Tibial nerve (tissue), 4 donors: ENCODE measurements at regions not wholly inside any gene's neighbourhood (a gene's known extent, or its start where the extent isn't known, plus 50 kb on each side); places are given as distances from the start of the nearest gene placed in this dataset.

ENCODE experiments used
- EP300 ChIP-seq, 2 donors: sonication (generic); formaldehyde crosslinking; IDR thresholded peaks; one replicate each; pipeline ENCODE4 v1.6.1; 2017; ENCODE audit warnings: antibody characterized with exemption in 2 of 2, mild to moderate bottlenecking in 1 of 2
- POLR2A ChIP-seq, 2 donors: fragments of 450-650 bp; IDR thresholded peaks; one replicate each; pipeline ENCODE4 v1.6.1; 2017; ENCODE audit warnings: antibody characterized with exemption in 2 of 2, mild to moderate bottlenecking in 2 of 2, moderate library complexity in 2 of 2
- TF ChIP-seq, protein P1 (sequence below), 5 experiments: fragments of 200-600 bp in 3 of 5; fragments of 450-650 bp in 2 of 5; sonication (generic) in 3 of 5; IDR thresholded peaks; one replicate each; pipeline ENCODE4 v1.5.1; 2016 to 2019; ENCODE audit warnings: antibody characterized with exemption in 5 of 5, mild to moderate bottlenecking in 3 of 5, moderate library complexity in 2 of 5

DNA sequence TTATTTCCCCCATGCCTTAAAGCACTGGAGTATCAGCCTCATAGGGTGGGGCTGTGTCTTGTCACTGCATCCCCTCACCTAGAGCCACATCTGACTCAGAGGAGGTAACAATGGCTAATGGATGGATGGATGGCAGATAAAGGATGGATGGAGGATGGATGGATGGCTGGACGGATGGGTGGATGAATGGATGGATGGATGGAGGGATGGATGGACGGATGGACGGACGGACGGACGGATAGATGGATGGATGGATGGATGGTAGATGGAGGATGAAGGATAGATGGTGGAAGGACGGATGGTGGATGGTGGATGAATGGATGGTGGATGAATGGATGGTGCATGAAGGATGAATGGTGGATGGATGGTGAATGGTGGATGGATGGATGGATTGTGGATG is 77.2 kb downstream of the PDGFA start:
- TF ChIP-seq POLR2A (IDR thresholded peaks at IDR 0.05) (no peak), EP300 (IDR thresholded peaks at IDR 0.05) (no peak)
- TF ChIP-seq, protein P1, sequence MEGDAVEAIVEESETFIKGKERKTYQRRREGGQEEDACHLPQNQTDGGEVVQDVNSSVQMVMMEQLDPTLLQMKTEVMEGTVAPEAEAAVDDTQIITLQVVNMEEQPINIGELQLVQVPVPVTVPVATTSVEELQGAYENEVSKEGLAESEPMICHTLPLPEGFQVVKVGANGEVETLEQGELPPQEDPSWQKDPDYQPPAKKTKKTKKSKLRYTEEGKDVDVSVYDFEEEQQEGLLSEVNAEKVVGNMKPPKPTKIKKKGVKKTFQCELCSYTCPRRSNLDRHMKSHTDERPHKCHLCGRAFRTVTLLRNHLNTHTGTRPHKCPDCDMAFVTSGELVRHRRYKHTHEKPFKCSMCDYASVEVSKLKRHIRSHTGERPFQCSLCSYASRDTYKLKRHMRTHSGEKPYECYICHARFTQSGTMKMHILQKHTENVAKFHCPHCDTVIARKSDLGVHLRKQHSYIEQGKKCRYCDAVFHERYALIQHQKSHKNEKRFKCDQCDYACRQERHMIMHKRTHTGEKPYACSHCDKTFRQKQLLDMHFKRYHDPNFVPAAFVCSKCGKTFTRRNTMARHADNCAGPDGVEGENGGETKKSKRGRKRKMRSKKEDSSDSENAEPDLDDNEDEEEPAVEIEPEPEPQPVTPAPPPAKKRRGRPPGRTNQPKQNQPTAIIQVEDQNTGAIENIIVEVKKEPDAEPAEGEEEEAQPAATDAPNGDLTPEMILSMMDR (IDR thresholded peaks at IDR 0.05), result no peak
